M059J (cell line): ENCODE measurements at regions not wholly inside any gene's neighbourhood (a gene's known extent, or its start where the extent isn't known, plus 50 kb on each side); places are given as distances from the start of the nearest gene placed in this dataset.

ENCODE experiments used
- DNase-seq: peaks from one replicate; pipeline ENCODE4 v3.0.0-alpha.2; 2012; ENCODE audit warnings: low read depth

- no peak for DNase-seq
These were observed 165.5 kb downstream of the OLFM1 start for GRCh38 chr9:135252980-135253304.

DNA sequence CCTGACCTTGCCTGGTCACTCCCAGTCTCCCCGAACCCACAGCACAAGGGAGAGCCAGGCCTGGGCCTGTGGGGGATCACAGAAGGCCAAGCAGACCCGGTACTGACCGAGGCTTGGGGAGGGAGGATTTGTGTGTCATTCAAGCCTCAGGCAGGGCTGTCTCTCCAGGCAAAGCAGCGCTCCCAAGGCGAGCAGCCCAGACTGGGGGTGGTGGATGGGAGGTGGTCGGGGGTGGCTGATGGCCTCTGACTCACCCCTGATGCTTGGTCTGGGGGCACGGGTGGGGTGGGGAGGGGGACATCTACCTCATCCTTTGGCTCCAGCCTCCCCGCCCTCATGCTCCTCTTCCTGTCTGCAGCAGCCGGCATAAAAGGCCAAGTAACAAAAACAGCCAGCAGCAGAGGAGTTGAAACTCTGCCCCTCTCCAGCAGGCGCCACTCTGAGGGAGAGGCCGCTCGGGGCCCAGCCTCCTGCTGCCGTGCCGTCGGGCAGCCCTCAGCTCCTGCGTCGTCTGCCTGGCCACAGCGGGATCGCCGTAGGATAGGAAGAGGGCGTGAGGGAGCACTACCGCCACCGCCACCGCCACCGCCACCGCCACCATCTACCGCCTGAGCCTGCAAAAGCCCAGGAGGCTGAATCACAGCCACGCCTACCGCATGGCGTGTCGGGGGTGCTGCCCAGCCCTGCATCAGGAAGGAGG is 166.0 kb downstream of the OLFM1 start:
- DNase-seq: no peak

GRCh38 chr9:135254176-135255032 is 166.9 kb downstream of the OLFM1 start:
- no peak for DNase-seq

- DNase-seq: no peak
These were observed 167.8 kb downstream of the OLFM1 start for GRCh38 chr9:135255033-135255840.

GRCh38 chr9:135255841-135256580 is 168.5 kb downstream of the OLFM1 start:
- DNase-seq: no peak

DNA sequence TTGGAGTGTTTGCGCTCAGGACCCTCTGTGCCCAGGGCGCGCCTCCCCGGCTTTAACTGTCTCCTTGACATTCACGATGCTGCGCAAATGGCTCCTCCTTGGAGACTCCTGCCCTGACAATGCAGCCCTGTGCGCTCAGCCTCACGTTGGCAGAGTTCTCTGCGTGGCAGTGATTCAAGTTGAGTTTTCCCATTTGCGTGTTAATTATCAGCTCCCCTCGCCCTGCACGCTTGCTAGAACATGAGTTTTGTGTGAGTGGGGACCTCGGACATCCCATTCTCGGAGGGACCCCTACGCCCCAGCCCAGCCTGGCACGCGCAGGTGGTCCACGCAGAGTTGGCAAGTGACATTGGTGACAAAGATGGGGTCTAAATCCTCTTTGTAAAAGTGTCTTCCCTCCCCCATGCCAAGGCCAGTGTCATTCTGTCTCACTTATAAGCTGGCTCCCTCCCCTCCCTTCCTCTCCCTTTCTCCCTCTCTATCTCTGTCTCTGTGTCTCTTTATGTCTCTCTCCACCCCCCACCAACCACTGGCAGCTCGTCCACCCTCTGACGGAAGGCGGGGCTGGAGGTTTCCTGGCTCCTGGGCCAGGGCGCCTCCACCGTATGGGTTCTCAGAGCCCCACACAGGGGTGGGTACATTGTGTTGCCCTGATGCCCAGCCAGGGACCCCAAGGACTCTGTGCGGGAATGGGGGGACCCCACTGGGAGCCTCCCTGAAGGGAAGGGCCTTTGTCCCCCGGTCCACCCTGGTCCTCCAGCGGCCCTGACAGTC is 169.3 kb downstream of the OLFM1 start:
- DNase-seq: no peak

DNA sequence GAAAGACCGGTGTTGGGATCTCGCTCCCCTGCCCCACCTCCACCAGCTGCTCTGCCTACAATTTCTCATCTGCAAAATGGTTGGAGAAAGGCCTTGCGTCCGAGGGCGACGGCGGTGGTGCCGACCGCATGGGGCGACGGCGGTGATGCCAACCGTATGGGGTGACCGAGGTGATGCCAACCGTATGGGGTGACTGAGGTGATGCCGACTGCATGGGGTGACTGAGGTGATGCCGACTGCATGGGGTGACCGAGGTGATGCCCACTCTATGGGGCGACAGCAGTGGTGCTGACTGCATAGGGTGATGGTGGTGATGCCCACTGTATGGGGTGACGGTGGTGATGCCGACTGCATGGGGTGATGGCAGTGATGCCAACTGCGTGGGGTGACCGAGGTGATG is 171.0 kb downstream of the OLFM1 start:
- DNase-seq: no peak

DNA sequence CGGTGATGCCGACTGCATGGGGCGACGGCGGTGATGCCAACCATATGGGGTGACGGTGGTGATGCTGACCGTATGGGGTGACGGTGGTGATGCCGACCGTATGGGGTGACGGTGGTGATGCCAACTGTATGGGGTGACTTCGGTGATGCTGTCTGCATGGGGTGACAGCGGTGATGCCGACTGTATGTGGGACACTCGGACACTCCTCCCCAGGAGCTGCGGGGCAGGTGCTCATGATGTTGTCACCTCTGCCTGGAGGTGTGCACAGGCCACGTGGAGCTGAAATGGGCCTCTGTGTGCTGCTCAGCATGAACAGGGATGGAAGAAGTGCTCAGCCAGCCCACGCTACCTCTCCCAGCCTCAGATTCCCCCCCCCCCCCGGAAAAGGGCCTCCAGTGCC is 171.8 kb downstream of the OLFM1 start:
- no peak for DNase-seq

DNA sequence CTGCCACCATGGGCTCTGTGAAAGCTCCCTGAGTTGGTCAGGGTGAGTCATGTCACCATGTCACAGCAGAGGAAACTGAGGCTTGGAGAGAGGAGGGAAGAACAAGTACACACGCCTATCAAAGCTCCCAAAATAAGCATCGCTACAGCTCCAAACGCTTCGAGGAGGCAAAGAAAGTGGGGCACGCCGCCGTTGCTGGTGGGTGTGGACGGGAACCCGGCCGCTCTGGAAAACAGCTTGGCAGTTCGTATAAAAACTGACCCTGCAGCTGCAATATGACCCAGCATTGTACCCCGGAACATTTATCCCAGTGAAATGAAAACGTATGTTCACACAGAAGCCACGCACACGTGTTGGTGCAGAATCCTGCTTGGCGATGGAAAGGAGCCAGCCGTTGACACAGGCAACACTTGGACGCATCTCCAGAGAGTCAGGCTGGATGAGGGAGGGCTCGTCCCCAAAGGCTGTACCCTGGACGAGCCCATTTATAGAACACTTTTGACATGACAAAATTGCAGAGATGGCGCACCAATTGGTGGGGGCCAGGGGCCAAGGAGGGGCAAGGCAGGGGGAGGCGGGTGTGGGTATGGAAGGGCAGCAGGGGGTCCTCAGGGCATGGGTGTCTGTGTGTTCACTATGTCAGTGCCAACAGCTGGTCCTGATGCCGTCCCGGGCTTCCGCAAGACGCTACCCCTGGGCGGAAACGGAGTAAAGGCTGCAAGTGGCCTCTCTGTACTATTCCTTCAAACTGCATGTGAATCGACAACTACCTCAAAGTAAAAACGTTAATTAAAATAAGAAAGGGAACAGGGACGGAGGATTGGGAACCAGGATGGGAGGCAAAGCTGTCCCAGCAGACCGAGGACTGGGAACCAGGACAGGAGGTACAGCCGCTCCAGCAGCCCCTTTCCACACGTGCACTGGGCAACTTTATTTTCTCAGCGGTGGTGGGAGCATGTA is 173.0 kb downstream of the OLFM1 start:
- DNase-seq: no peak

- DNase-seq: no peak
These were observed 174.8 kb downstream of the OLFM1 start for GRCh38 chr9:135262248-135262647.

DNA sequence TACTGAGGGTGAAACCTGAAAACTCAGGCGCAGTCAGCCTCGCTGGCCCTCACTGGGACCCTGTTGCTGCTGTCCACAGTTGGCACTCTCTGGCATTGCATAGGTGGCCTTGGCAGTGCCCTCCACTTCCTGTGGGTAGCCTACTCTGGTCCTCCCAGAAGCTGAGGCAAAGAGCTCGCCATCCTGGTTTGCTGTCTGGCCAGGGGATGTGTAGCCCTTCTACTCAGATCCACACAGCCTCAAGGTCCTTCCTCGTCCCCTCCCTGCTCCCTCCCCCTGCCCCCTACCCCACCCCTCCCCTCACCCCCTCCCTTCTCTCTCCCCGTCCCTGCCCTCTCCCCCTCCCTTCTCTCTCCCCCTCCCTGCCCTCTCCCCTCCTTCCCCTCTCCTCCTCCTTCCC is 176.0 kb downstream of the OLFM1 start:
- DNase-seq: no peak

DNA sequence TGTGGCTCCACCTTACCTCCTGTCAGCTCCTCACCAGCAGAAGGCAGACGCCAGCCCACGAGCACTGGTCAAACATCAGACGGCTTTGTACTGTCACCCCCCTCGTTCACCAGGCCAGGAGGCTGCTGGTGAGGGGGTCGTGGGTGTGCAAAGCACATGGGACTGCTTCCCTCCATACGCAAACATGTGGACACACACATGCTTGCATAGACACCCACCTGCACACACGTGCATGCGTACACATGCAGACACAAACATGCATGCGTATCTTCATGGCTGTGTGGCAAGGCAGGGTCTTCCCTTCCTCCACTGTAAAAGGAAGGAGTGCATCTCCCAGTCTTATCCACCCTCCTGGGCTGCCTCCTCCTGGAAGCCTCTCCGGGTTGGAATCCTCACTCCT is 178.5 kb downstream of the OLFM1 start:
- DNase-seq: no peak

DNA sequence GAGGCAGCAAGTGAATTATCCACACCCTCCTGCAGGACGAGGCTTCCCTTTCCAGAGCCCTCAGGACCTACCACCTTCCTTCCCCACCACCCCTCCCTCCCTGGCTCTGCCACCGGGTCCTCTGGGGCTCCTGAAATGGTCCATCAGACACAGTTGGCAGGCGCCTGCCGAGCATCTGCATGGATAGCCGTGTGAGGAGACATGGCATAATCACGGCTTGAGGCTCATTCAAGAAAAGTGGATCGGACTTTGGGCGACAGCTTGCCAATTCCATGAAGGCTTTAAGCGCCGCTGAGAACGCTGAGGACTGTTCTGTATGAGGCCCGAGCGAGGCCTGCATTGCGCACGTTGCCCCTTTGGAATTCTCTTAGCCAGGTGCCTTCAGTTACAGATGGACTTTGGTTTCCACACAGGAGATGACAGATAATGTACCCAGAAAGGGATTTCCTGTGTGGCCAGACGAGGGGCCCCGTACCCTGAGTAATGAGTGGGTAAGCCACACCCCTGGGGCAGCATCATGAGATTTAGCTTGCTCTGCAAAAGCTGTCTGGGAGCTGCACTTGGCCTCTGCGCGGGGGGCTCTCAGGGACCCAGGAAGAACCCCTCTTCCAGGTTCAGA is 179.8 kb downstream of the OLFM1 start:
- DNase-seq: no peak

- no peak for DNase-seq
These were observed 180.6 kb downstream of the OLFM1 start for GRCh38 chr9:135268031-135268430.

DNA sequence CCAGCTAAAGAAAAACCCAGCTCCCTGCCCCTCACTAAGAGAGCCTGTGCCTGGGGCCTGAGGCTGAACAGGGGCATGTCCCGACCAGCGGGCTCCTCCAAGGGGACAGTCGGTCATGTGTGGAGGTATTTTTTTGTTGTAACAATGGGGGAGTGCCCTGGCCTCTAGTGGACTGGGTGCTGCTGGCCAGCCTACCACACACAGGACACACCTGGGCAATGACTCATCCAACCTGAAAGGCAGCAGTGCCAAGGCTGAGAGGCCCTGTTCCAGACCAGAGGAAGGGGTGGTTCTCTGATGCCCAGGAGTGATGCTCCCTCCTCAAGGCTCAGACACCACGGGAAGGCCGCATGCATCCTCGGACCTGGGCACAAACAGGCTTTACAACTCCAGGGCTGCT is 181.5 kb downstream of the OLFM1 start:
- no peak for DNase-seq

DNA sequence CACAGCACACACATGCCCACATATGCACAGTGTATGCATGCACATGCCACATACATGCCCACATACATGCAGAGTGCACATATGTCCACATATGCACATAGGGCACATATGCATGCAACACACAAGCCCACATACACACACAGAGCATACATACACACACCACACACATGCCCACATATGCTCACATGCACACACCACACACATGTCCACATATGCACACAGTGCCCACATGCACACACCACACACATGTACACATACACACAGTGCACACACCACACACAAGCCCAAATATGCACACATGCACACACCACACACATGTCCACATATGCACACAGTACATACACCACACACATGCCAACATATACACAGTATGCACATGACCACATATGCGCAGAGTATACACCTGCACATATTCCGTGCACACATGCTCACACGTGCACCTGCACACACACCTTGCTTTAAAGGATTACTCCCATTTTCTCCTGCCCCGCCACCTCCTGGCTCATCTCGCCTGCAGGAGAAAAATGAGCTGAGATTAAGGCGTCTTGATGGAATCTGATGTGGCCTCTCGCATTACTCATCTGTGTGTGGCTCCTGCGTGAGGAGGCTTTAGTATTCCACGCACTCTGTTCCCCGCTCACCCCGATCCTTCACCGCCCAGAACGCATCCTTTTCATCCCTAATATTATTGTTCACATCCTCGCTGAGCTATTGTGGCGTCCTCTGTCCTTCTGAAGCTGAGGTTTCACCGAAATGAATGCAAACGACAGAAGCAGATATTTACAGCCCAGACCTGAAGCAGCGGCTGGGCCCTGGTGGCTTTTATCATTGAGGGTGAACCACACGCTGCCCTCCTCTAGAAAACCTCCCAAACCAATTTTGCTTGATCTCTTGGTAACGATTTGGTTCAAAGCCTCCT is 182.7 kb downstream of the OLFM1 start:
- DNase-seq: no peak

GRCh38 chr9:135271425-135271824 is 184.0 kb downstream of the OLFM1 start:
- no peak for DNase-seq

GRCh38 chr9:135272608-135273007 is 185.1 kb downstream of the OLFM1 start:
- DNase-seq: no peak
